Uterus (tissue), 2 donors: ENCODE measurements at regions not wholly inside any gene's neighbourhood (a gene's known extent, or its start where the extent isn't known, plus 50 kb on each side); places are given as distances from the start of the nearest gene placed in this dataset.

Experiments
- POLR2A ChIP-seq, 2 donors: fragments of 450-650 bp; IDR thresholded peaks; one replicate each; pipeline ENCODE4 v1.6.1; 2016; ENCODE audit warnings: antibody characterized with exemption in 2 of 2, mild to moderate bottlenecking in 1 of 2, moderate library complexity in 1 of 2
- TF ChIP-seq, protein P1 (sequence below), 4 experiments: fragments of 200-600 bp in 2 of 4; fragments of 450-650 bp in 2 of 4; sonication (generic) in 2 of 4; IDR thresholded peaks; one replicate each; pipeline ENCODE4 v1.5.1; 2016 to 2019; ENCODE audit warnings: antibody characterized with exemption in 4 of 4, mild to moderate bottlenecking in 2 of 4, moderate library complexity in 1 of 4

DNA sequence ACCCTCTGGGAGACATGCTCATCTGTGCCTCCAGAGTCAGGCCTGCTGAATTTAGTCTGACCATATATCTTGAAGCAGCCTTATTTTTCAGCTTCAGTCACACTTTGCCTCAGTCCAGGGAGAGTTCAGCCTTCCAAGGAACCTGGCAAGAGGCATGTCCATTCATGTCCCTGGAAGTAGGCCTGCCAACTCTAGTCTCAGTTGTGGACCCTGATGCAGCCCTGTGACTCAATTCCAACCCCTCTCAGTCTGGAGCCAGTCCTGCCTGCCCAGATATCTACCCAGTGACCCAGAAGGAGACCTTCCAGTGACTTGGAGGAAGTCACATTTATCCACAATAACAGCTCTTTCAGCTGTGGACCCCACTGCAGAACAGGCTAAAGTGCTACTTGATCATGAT, 566.6 kb downstream of the TMEM135 start:
- TF ChIP-seq, protein P1, sequence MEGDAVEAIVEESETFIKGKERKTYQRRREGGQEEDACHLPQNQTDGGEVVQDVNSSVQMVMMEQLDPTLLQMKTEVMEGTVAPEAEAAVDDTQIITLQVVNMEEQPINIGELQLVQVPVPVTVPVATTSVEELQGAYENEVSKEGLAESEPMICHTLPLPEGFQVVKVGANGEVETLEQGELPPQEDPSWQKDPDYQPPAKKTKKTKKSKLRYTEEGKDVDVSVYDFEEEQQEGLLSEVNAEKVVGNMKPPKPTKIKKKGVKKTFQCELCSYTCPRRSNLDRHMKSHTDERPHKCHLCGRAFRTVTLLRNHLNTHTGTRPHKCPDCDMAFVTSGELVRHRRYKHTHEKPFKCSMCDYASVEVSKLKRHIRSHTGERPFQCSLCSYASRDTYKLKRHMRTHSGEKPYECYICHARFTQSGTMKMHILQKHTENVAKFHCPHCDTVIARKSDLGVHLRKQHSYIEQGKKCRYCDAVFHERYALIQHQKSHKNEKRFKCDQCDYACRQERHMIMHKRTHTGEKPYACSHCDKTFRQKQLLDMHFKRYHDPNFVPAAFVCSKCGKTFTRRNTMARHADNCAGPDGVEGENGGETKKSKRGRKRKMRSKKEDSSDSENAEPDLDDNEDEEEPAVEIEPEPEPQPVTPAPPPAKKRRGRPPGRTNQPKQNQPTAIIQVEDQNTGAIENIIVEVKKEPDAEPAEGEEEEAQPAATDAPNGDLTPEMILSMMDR (IDR thresholded peaks at IDR 0.05) = no peak
- no peak for TF ChIP-seq POLR2A (IDR thresholded peaks at IDR 0.05)
